HCT116 (cell line): ENCODE measurements at regions not wholly inside any gene's neighbourhood (a gene's known extent, or its start where the extent isn't known, plus 50 kb on each side); places are given as distances from the start of the nearest gene placed in this dataset.

ENCODE experiments used
- ATAC-seq: fragments of 200-7000 bp; cut with Tn5 transposase; 2 replicates; pipeline ENCODE4 v1.9.1; 2020; ENCODE audit warnings: mild to moderate bottlenecking, moderate library complexity
- BruUV-seq: library from RNA; stranded (reverse); fragments of 400-500 nt; replicated peaks from 2 replicates; lab custom pipeline; 2021; lab: Mats Ljungman, UMichigan
- CTCF ChIA-PET: fragments of 300-600 bp; sonication (Branson Sonifier 250); formaldehyde crosslinking; loops from one replicate; lab custom pipeline; 2021; ENCODE audit warnings: antibody characterized with exemption; lab: Charles Lee
- POLR2A ChIA-PET: fragments of 300-600, 350-600 bp; sonication (Branson Sonifier 250); formaldehyde crosslinking; loops from one replicate; lab custom pipeline; 2021; ENCODE audit warnings: antibody characterized with exemption; lab: Charles Lee
- RAD21 ChIA-PET, 2 experiments: fragments of 300-600 bp; sonication (Branson Sonifier 250); formaldehyde crosslinking; loops; one replicate each; lab custom pipeline; 2023; ENCODE audit warnings: low total read pairs in 2 of 2; ENCODE audit not compliant: uncharacterized antibody in 2 of 2, unreplicated experiment in 2 of 2, low non-redundant PET in 1 of 2; lab: Charles Lee
- DNase-seq: peaks from one replicate; pipeline ENCODE4 v3.0.0-alpha.2; 2010; ENCODE audit warnings: low read depth, low spot score
- H2AFZ ChIP-seq: fragments of 200-600 bp; shearing (Covaris generic), sonication (generic); 2 replicates; pipeline ENCODE4 v1.6.1; 2017; ENCODE audit warnings: low read depth, mixed run types, mixed read lengths, antibody characterized with exemption, low read length; ENCODE audit not compliant: poor library complexity, severe bottlenecking
- H3K27ac ChIP-seq: 2 replicates; pipeline ENCODE4 v1.5.1; 2012; ENCODE audit warnings: low read depth, low read length
- H3K27me3 ChIP-seq: fragments of 200-600 bp; sonication (generic); 2 replicates; pipeline ENCODE4 v1.6.1; 2016; ENCODE audit warnings: mixed run types, low read length, mixed read lengths; ENCODE audit not compliant: insufficient read depth
- H3K36me3 ChIP-seq, 2 experiments: fragments of 200-500 bp in 1 of 2; fragments of 200-600 bp in 1 of 2; sonication (Bioruptor generic) in 1 of 2; sonication (generic) in 1 of 2; 2 replicates each; pipeline versions ENCODE4 v1.5.1 to v1.6.1; 2014 to 2016; ENCODE audit warnings: low read length in 2 of 2, inconsistent platforms in 1 of 2, mixed read lengths in 1 of 2, mixed run types in 1 of 2; ENCODE audit not compliant: insufficient read depth in 2 of 2, control insufficient read depth in 1 of 2
- H3K4me1 ChIP-seq, 2 experiments: fragments of 200-600 bp in 1 of 2; sonication (generic) in 1 of 2; 2 replicates each; pipeline versions ENCODE4 v1.5.1 to v1.6.1; 2012 to 2017; ENCODE audit warnings: low read length in 2 of 2, inconsistent platforms in 1 of 2, mild to moderate bottlenecking in 1 of 2, mixed read lengths in 1 of 2, mixed run types in 1 of 2, moderate library complexity in 1 of 2; ENCODE audit not compliant: insufficient read depth in 2 of 2, control insufficient read depth in 1 of 2
- H3K4me2 ChIP-seq: fragments of 200-600 bp; sonication (generic); 2 replicates; pipeline ENCODE4 v1.6.1; 2017; ENCODE audit warnings: mixed run types, low read length, mixed read lengths
- H3K4me3 ChIP-seq, 2 experiments: fragments of 200-600 bp in 1 of 2; sonication (generic) in 1 of 2; replicated peaks in 1 of 2; 2 replicates each; pipeline ENCODE4 v1.5.1; 2011 to 2016; ENCODE audit warnings: low read length in 2 of 2, control low read depth in 1 of 2, low read depth in 1 of 2, mild to moderate bottlenecking in 1 of 2, mixed read lengths in 1 of 2, mixed run types in 1 of 2
- H3K79me2 ChIP-seq: fragments of 200-600 bp; sonication (generic); 2 replicates; pipeline ENCODE4 v1.6.1; 2017; ENCODE audit warnings: mild to moderate bottlenecking, mixed run types, low read length, moderate library complexity, mixed read lengths; ENCODE audit not compliant: insufficient read depth
- H3K9ac ChIP-seq: fragments of 200-600 bp; sonication (generic); 2 replicates; pipeline ENCODE4 v1.6.1; 2016; ENCODE audit warnings: low read length, mixed read lengths
- H3K9me2 ChIP-seq: fragments of 200-600 bp; sonication (generic), shearing (Covaris generic); 2 replicates; pipeline ENCODE4 v1.6.1; 2017; ENCODE audit warnings: mixed run types, mild to moderate bottlenecking, moderate library complexity; ENCODE audit not compliant: insufficient read depth
- H3K9me3 ChIP-seq, 2 experiments: fragments of 200-500 bp in 1 of 2; fragments of 200-600 bp in 1 of 2; sonication (Bioruptor generic) in 1 of 2; sonication (generic) in 1 of 2; 2 replicates each; pipeline ENCODE4 v1.6.1; 2014 to 2017; ENCODE audit warnings: low read length in 2 of 2, mixed read lengths in 2 of 2, inconsistent platforms in 1 of 2, low read depth in 1 of 2, mild to moderate bottlenecking in 1 of 2, mixed run types in 1 of 2, moderate library complexity in 1 of 2; ENCODE audit not compliant: control insufficient read depth in 1 of 2, insufficient read depth in 1 of 2
- H4K20me1 ChIP-seq: fragments of 200-600 bp; sonication (generic), shearing (Covaris generic); 2 replicates; pipeline ENCODE4 v1.6.1; 2017; ENCODE audit warnings: mixed run types, mild to moderate bottlenecking, moderate library complexity; ENCODE audit not compliant: insufficient read depth
- CBX3 ChIP-seq: IDR thresholded peaks from 2 replicates; pipeline ENCODE4 v1.6.1; 2012; ENCODE audit warnings: low read depth
- CEBPB ChIP-seq: IDR thresholded peaks from 2 replicates; pipeline ENCODE4 v1.6.1; 2012; ENCODE audit warnings: low read depth
- EGR1 ChIP-seq: IDR thresholded peaks from 2 replicates; pipeline ENCODE4 v1.6.1; 2012; ENCODE audit warnings: low read depth
- ELF1 ChIP-seq: IDR thresholded peaks from 2 replicates; pipeline ENCODE4 v1.6.1; 2012; ENCODE audit warnings: low read depth, borderline replicate concordance
- EZH2 ChIP-seq: fragments of 200-600 bp; sonication (generic); IDR thresholded peaks from 2 replicates; pipeline ENCODE4 v1.6.1; 2017; ENCODE audit warnings: antibody characterized with exemption, mixed run types
- RAD21 ChIP-seq: IDR thresholded peaks from 2 replicates; pipeline ENCODE4 v1.6.1; 2012; ENCODE audit warnings: low read depth, mild to moderate bottlenecking
- SIN3A ChIP-seq: IDR thresholded peaks from 2 replicates; pipeline ENCODE4 v1.6.1; 2012; ENCODE audit warnings: low read depth
- SP1 ChIP-seq: IDR thresholded peaks from 2 replicates; pipeline ENCODE4 v1.6.1; 2012; ENCODE audit warnings: low read depth
- YY1 ChIP-seq: IDR thresholded peaks from 2 replicates; pipeline ENCODE4 v1.6.1; 2011; ENCODE audit warnings: low read length, low read depth, moderate library complexity, mild to moderate bottlenecking; ENCODE audit not compliant: insufficient replicate concordance; ENCODE audit errors: extremely low read depth
- ZFX ChIP-seq: fragments of 450-650 bp; IDR thresholded peaks from 2 replicates; pipeline ENCODE4 v1.6.1; 2017
- intact Hi-C: fragments of 100-400 bp; cut with micrococcal nuclease; formaldehyde crosslinking; loops from 2 replicates; pipeline ENCODE4 v1.10.0; 2022
- TF ChIP-seq, protein P1 (sequence below): IDR thresholded peaks from 2 replicates; pipeline ENCODE4 v1.6.1; 2012; ENCODE audit warnings: low read depth
- TF ChIP-seq, protein P2 (sequence below): IDR thresholded peaks from 2 replicates; pipeline ENCODE4 v1.6.1; 2012
- TF ChIP-seq, protein P3 (sequence below), 3 experiments: fragments of 200-600 bp in 1 of 3; sonication (generic) in 1 of 3; IDR thresholded peaks in 2 of 3; conservative IDR thresholded peaks in 1 of 3; 2 replicates each; pipeline ENCODE4 v1.5.1; 2012 to 2017; ENCODE audit warnings: low read depth in 2 of 3, low read length in 2 of 3, antibody characterized with exemption in 1 of 3, borderline replicate concordance in 1 of 3, control low read depth in 1 of 3, mild to moderate bottlenecking in 1 of 3, mixed read lengths in 1 of 3, mixed run types in 1 of 3, moderate library complexity in 1 of 3; ENCODE audit not compliant: insufficient read depth in 1 of 3
- TF ChIP-seq, protein P4 (sequence below): IDR thresholded peaks from 2 replicates; pipeline ENCODE4 v1.6.1; 2012

DNA sequence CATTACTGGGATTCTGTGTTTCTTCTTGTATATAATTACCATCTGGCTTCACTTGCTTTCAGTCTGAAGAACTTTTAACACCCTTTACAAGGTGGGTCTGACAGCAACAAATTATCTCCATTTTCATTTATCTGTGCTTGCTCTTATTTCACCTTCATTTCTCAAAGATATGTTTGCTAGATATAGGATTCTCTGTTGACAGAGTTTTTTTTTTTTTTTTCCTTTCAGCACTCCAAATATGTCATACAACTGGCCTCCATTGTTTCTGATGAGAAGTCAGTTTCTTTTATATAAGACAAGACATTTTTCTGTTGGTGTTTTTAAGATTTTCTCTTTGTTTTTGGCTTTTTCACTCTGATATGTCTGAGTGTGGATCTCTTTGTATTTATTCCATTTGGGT, 59.3 kb upstream of the TACR1 start (continued):
- TF ChIP-seq YY1 (no peak), RAD21 (no peak), SIN3A (no peak), ELF1 (no peak), SP1 (no peak), CEBPB (no peak), EZH2 (no peak)
- TF ChIP-seq, protein P1, sequence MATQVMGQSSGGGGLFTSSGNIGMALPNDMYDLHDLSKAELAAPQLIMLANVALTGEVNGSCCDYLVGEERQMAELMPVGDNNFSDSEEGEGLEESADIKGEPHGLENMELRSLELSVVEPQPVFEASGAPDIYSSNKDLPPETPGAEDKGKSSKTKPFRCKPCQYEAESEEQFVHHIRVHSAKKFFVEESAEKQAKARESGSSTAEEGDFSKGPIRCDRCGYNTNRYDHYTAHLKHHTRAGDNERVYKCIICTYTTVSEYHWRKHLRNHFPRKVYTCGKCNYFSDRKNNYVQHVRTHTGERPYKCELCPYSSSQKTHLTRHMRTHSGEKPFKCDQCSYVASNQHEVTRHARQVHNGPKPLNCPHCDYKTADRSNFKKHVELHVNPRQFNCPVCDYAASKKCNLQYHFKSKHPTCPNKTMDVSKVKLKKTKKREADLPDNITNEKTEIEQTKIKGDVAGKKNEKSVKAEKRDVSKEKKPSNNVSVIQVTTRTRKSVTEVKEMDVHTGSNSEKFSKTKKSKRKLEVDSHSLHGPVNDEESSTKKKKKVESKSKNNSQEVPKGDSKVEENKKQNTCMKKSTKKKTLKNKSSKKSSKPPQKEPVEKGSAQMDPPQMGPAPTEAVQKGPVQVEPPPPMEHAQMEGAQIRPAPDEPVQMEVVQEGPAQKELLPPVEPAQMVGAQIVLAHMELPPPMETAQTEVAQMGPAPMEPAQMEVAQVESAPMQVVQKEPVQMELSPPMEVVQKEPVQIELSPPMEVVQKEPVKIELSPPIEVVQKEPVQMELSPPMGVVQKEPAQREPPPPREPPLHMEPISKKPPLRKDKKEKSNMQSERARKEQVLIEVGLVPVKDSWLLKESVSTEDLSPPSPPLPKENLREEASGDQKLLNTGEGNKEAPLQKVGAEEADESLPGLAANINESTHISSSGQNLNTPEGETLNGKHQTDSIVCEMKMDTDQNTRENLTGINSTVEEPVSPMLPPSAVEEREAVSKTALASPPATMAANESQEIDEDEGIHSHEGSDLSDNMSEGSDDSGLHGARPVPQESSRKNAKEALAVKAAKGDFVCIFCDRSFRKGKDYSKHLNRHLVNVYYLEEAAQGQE, result no peak

DNA sequence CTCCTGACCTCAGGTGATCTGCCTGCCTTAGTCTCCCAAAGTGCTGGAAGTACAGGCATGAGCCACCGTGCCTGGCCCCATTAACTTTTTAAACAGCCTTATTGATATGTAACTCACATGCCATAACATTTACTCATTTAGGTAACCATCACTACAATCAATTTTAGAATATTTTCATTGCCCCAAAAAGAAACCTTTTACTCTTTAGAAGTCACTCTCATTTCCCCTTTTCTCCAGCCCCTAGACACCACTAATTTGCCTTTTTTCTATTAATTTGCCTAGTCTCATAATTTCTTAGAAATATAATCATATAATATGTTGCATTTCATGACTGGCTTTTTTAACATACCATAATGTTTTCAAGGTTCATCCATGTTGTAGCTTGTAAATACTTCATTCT, 57.2 kb upstream of the TACR1 start:
- no TSS peak for BruUV-seq
- Histone ChIP-seq H2AFZ (no peak overlapping the region), H3K9me2 (no peaks in the 10 kb centered on the region), H3K79me2 (no peaks in the 10 kb centered on the region), H3K27ac (no peak overlapping the region), H3K4me3 (no peak overlapping the region), H3K4me2 (no peak overlapping the region), H3K27me3 (peaks cover 27% of the 10 kb centered on the region), H4K20me1 (no peaks in the 10 kb centered on the region), H3K9ac (no peak overlapping the region), H3K36me3 (no peaks in the 10 kb centered on the region), H3K9me3 (no peaks in the 10 kb centered on the region), H3K4me1 (no peaks in the 10 kb centered on the region)
- ChIA-PET RAD21 (no interaction called here), POLR2A (no interaction called here), CTCF (no interaction called here)
- DNase-seq (no peak), ATAC-seq (no peak)
- intact Hi-C loops, result no loop called here
- TF ChIP-seq ZFX (no peak), CBX3 (no peak), EGR1 (no peak), EZH2 (no peak)
- TF ChIP-seq, protein P2, sequence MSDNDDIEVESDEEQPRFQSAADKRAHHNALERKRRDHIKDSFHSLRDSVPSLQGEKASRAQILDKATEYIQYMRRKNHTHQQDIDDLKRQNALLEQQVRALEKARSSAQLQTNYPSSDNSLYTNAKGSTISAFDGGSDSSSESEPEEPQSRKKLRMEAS, result no peak
- TF ChIP-seq, protein P3, sequence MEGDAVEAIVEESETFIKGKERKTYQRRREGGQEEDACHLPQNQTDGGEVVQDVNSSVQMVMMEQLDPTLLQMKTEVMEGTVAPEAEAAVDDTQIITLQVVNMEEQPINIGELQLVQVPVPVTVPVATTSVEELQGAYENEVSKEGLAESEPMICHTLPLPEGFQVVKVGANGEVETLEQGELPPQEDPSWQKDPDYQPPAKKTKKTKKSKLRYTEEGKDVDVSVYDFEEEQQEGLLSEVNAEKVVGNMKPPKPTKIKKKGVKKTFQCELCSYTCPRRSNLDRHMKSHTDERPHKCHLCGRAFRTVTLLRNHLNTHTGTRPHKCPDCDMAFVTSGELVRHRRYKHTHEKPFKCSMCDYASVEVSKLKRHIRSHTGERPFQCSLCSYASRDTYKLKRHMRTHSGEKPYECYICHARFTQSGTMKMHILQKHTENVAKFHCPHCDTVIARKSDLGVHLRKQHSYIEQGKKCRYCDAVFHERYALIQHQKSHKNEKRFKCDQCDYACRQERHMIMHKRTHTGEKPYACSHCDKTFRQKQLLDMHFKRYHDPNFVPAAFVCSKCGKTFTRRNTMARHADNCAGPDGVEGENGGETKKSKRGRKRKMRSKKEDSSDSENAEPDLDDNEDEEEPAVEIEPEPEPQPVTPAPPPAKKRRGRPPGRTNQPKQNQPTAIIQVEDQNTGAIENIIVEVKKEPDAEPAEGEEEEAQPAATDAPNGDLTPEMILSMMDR (IDR thresholded peaks at IDR 0.05 in 2 of 3, conservative IDR thresholded peaks at IDR 0.05 in 1 of 3; ENCODE audit: borderline replicate concordance in 1 of 3, insufficient read depth in 1 of 3, low read depth in 2 of 3, low read length in 2 of 3), result no peak
- TF ChIP-seq, protein P4, sequence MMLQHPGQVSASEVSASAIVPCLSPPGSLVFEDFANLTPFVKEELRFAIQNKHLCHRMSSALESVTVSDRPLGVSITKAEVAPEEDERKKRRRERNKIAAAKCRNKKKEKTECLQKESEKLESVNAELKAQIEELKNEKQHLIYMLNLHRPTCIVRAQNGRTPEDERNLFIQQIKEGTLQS, result no peak
